HepG2 (cell line): ENCODE measurements at regions not wholly inside any gene's neighbourhood (a gene's known extent, or its start where the extent isn't known, plus 50 kb on each side); places are given as distances from the start of the nearest gene placed in this dataset.

Experiments used
- ATAC-seq: fragments of 200-7000 bp; cut with Tn5 transposase; 3 replicates; pipeline ENCODE4 v1.9.1; 2020; ENCODE audit warnings: mild to moderate bottlenecking, moderate library complexity
- BruUV-seq: library from RNA; stranded (reverse); fragments of 400-500 nt; replicated peaks from 2 replicates; lab custom pipeline; 2021; lab: Mats Ljungman, UMichigan
- CTCF ChIA-PET: fragments of 300-600 bp; formaldehyde crosslinking; extraction: SDS; loops from one replicate; lab custom pipeline; 2021; ENCODE audit warnings: low total read pairs, inconsistent platforms, low intra/inter-chr PET ratio; lab: Yijun Ruan, JAX
- POLR2A ChIA-PET: fragments of 350-600 bp; sonication (Branson Sonifier 250); formaldehyde crosslinking; loops from one replicate; lab custom pipeline; 2020; ENCODE audit warnings: antibody characterized with exemption, inconsistent platforms; lab: Yijun Ruan, JAX
- DNase-seq: peaks from one replicate; pipeline ENCODE4 v3.0.0-alpha.2; 2015; ENCODE audit warnings: low spot score
- FAIRE-seq: peaks from 3 replicates; lab custom pipeline; 2011; peaks lifted over from hg19 to GRCh38; lab: Jason Lieb, UNC
- H2AFZ ChIP-seq: one replicate; pipeline ENCODE4 v1.6.1; 2011; ENCODE audit warnings: low read length, inconsistent platforms
- H3K27ac ChIP-seq: fragments of 300-600 bp; 3 replicates; pipeline ENCODE4 v1.8.0; 2011; ENCODE audit warnings: mixed run types, mild to moderate bottlenecking, mixed read lengths, low read length, inconsistent platforms; ENCODE audit not compliant: insufficient read depth; ENCODE audit errors: extremely low read length
- H3K27me3 ChIP-seq, 2 experiments: fragments of 200-600 bp in 1 of 2; 2 replicates in 1 of 2; 3 replicates in 1 of 2; pipeline versions ENCODE4 v1.6.0 to v1.8.0; 2011; ENCODE audit warnings: low read length in 2 of 2, mild to moderate bottlenecking in 2 of 2, moderate library complexity in 2 of 2, inconsistent platforms in 1 of 2; ENCODE audit not compliant: insufficient read depth in 2 of 2, control insufficient read depth in 1 of 2
- H3K36me3 ChIP-seq, 2 experiments: fragments of 200-600 bp in 1 of 2; replicated peaks in 1 of 2; 2 replicates in 1 of 2; 3 replicates in 1 of 2; pipeline versions ENCODE4 v1.5.1 to v1.8.0; 2011; ENCODE audit warnings: low read length in 2 of 2, inconsistent platforms in 1 of 2; ENCODE audit not compliant: insufficient read depth in 2 of 2, control insufficient read depth in 1 of 2
- H3K4me1 ChIP-seq: 2 replicates; pipeline ENCODE4 v1.5.1; 2012; ENCODE audit warnings: low read length, inconsistent platforms; ENCODE audit not compliant: insufficient read depth
- H3K4me2 ChIP-seq: 2 replicates; pipeline ENCODE4 v1.6.0; 2011; ENCODE audit warnings: low read depth, low read length, inconsistent platforms
- H3K4me3 ChIP-seq, 3 experiments: fragments of 200-600 bp in 1 of 3; sonication (generic), shearing (Covaris generic) in 1 of 3; replicated peaks in 1 of 3; 2 replicates each; pipeline ENCODE4 v1.5.1; 2011 to 2016; ENCODE audit warnings: low read length in 3 of 3, inconsistent platforms in 2 of 3, low read depth in 2 of 3, mild to moderate bottlenecking in 2 of 3, control low read depth in 1 of 3, mixed read lengths in 1 of 3; ENCODE audit not compliant: insufficient read depth in 1 of 3
- H3K79me2 ChIP-seq: one replicate; pipeline ENCODE4 v1.6.1; 2011; ENCODE audit warnings: low read length, inconsistent platforms; ENCODE audit not compliant: insufficient read depth
- H3K9ac ChIP-seq: 2 replicates; pipeline ENCODE4 v1.6.0; 2011; ENCODE audit warnings: mild to moderate bottlenecking, low read depth, low read length, inconsistent platforms; ENCODE audit not compliant: insufficient read depth
- H3K9me3 ChIP-seq: 2 replicates; pipeline ENCODE4 v1.5.1; 2012; ENCODE audit warnings: mild to moderate bottlenecking, low read length
- H4K20me1 ChIP-seq: 2 replicates; pipeline ENCODE4 v1.6.0; 2011; ENCODE audit warnings: inconsistent platforms, mild to moderate bottlenecking, low read length, moderate library complexity; ENCODE audit not compliant: insufficient read depth
- CEBPZ ChIP-seq: IDR thresholded peaks from 2 replicates; pipeline ENCODE4 v1.6.1; 2012; ENCODE audit warnings: low read length, improper control_type of control experiment
- CENPX ChIP-seq: sonication (generic); formaldehyde crosslinking; IDR thresholded peaks from 2 replicates; pipeline ENCODE4 v1.9.0; 2021; ENCODE audit warnings: mild to moderate bottlenecking, missing genetic modification reagents, moderate library complexity
- CHCHD3 ChIP-seq: sonication (generic); formaldehyde crosslinking; IDR thresholded peaks from 2 replicates; pipeline ENCODE4 v1.8.0; 2022; ENCODE audit warnings: mild to moderate bottlenecking, missing genetic modification reagents, moderate library complexity
- ETS1 ChIP-seq: sonication (generic); formaldehyde crosslinking; IDR thresholded peaks from 2 replicates; pipeline ENCODE4 v1.4.0; 2020; ENCODE audit warnings: missing genetic modification reagents
- FOXA1 ChIP-seq, 2 experiments: fragments of 450-650 bp in 1 of 2; sonication (generic) in 1 of 2; formaldehyde crosslinking in 1 of 2; IDR thresholded peaks; 2 replicates each; pipeline versions ENCODE4 v1.4.0 to v1.6.1; 2016 to 2020; ENCODE audit warnings: missing genetic modification reagents in 1 of 2
- HHEX ChIP-seq: IDR thresholded peaks from 2 replicates; pipeline ENCODE4 v1.6.1; 2016; ENCODE audit warnings: control low read depth
- JARID2 ChIP-seq: sonication (generic); formaldehyde crosslinking; IDR thresholded peaks from 2 replicates; pipeline ENCODE4 v1.8.1; 2023; ENCODE audit warnings: missing genetic modification reagents, inconsistent platforms; ENCODE audit not compliant: insufficient replicate concordance
- KLF11 ChIP-seq: IDR thresholded peaks from 2 replicates; pipeline ENCODE4 v1.6.1; 2016; ENCODE audit warnings: missing compliant biosample characterization
- NFATC3 ChIP-seq: sonication (generic); formaldehyde crosslinking; IDR thresholded peaks from 2 replicates; pipeline ENCODE4 v1.5.1; 2020; ENCODE audit warnings: mild to moderate bottlenecking, missing genetic modification reagents
- NFYC ChIP-seq: IDR thresholded peaks from 2 replicates; pipeline ENCODE4 v1.6.1; 2016; ENCODE audit warnings: missing genetic modification reagents, missing compliant biosample characterization
- SMAD9 ChIP-seq: sonication (generic); formaldehyde crosslinking; IDR thresholded peaks from 2 replicates; pipeline ENCODE4 v1.5.1; 2020; ENCODE audit warnings: mild to moderate bottlenecking, missing genetic modification reagents
- SRSF4 ChIP-seq: fragments of 200-400 bp; formaldehyde crosslinking; IDR thresholded peaks from one replicate; pipeline ENCODE4 v1.6.1; 2018; ENCODE audit warnings: mild to moderate bottlenecking, low read depth, low read length, moderate library complexity; ENCODE audit not compliant: poor library complexity, severe bottlenecking
- ZNF382 ChIP-seq: sonication (generic); formaldehyde crosslinking; IDR thresholded peaks from 2 replicates; pipeline ENCODE4 v1.5.0; 2020; ENCODE audit warnings: missing genetic modification reagents, mild to moderate bottlenecking, borderline replicate concordance
- ZNF567 ChIP-seq: sonication (generic); formaldehyde crosslinking; IDR thresholded peaks from 2 replicates; pipeline ENCODE4 v1.8.1; 2023; ENCODE audit warnings: mild to moderate bottlenecking, missing genetic modification reagents, borderline replicate concordance
- WGBS: methylation state at CpG from one replicate; pipeline ENCODE4 v1.1.6; 2017; ENCODE audit warnings: low lambda C conversion rate; 5-methylcytosine and 5-hydroxymethylcytosine counted together
- in situ Hi-C: cut with HindIII; loops from 2 replicates; pipeline ENCODE4 v1.10.0; 2017; ENCODE audit warnings: low pct_unique_long_range_greater_than_20kb; ENCODE audit not compliant: extremely low pct_ligation_motif_present
- intact Hi-C: fragments of 100-400 bp; cut with micrococcal nuclease; formaldehyde crosslinking; loops from one replicate; pipeline ENCODE4 v1.10.0; 2022; ENCODE audit not compliant: unreplicated experiment

DNA sequence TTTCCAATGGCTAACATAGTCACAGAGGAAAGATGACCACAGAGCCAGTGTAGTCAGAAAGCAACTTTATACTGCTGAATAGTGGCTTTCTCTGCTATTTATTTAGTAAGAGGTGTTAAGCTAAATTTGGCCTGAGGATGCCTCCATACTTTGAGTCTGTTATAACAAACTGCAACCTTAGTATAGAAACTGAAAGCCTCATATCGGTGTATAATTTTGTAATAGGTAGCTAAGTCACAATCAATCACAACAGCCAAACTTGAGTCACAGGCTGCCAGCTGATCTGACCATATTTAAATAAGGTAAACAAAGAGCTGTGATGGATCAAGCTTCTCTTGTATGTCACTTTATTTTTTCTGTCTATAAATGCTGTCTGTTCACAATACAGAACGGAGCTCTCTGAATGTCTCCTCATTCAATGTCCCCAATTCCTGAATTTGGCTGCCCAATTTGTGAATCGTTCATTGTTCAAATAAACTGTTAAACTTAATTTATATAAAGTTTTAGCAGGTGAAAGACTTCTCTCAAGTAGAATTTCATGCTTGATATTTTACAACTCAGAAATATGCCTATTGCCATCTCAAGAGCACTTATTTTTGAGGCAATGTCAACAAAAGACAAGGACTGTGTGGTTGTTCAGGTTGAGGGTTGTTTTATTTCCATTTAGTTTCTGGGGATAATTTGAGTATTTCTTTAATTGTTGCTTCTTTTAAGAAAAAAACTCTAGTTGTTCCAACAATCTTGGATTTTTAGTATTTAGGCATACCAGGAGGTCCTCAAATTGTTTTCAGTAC is 339.7 kb upstream of the B3GALT2 start:
- no peaks in the 10 kb centered on the region for H3K36me3 ChIP-seq
- no peak overlapping the region for H3K27ac ChIP-seq
- ATAC-seq, result no peak
- no TSS peak for BruUV-seq
- no peak overlapping the region for H3K4me3 ChIP-seq
- ChIA-PET CTCF (no interaction called here), POLR2A (no interaction called here)
- no peaks in the 10 kb centered on the region for H3K9me3 ChIP-seq
- H2AFZ ChIP-seq, result no peak overlapping the region
- no peak for FAIRE-seq
- H3K9ac ChIP-seq, result no peak overlapping the region
- no peaks in the 10 kb centered on the region for H3K27me3 ChIP-seq
- H3K79me2 ChIP-seq, result no peaks in the 10 kb centered on the region
- intact Hi-C loops, result no loop called here
- no peaks in the 10 kb centered on the region for H3K4me1 ChIP-seq
- in situ Hi-C loops, result no loop called here
- H3K4me2 ChIP-seq, result no peak overlapping the region
- WGBS, result 12% methylated on average over 3 of the region's 3 CpGs
- no peak for DNase-seq
- no peaks in the 10 kb centered on the region for H4K20me1 ChIP-seq
- TF ChIP-seq HHEX (CRISPR knock-in tag) (no peak), KLF11 (CRISPR knock-in tag) (no peak), SMAD9 (CRISPR knock-in tag) (no peak), SRSF4 (no peak), CHCHD3 (CRISPR knock-in tag) (no peak), NFYC (CRISPR knock-in tag) (no peak), NFATC3 (no peak), ZNF567 (CRISPR knock-in tag) (no peak), CEBPZ (no peak), ZNF382 (CRISPR knock-in tag) (no peak), JARID2 (CRISPR knock-in tag) (no peak), ETS1 (CRISPR knock-in tag) (no peak), CENPX (CRISPR knock-in tag) (no peak), FOXA1 (IDR thresholded peaks at IDR 0.05) (no peak), FOXA1 (CRISPR knock-in tag; IDR thresholded peaks at IDR 0.05) (no peak)
